ENCODE measurements at regions not wholly inside any gene's neighbourhood (a gene's known extent, or its start where the extent isn't known, plus 50 kb on each side); places are given as distances from the start of the nearest gene placed in this dataset.

- no peak for TF ChIP-seq CTCF (IDR thresholded peaks at IDR 0.05)
These were observed 901.4 kb downstream of the EFNB2 start for GRCh38 chr13:105634059-105634458.

GRCh38 chr13:105630431-105630830, 905.0 kb downstream of the EFNB2 start:
- TF ChIP-seq CTCF (IDR thresholded peaks at IDR 0.05): no peak

- no peak for TF ChIP-seq CTCF (IDR thresholded peaks at IDR 0.05)
These were observed 908.2 kb downstream of the EFNB2 start for GRCh38 chr13:105627270-105627669.

GRCh38 chr13:105625691-105626090, 909.8 kb downstream of the EFNB2 start:
- no peak for TF ChIP-seq CTCF (IDR thresholded peaks at IDR 0.05)

- no peak for TF ChIP-seq CTCF (IDR thresholded peaks at IDR 0.05)
These were observed 919.0 kb downstream of the EFNB2 start for GRCh38 chr13:105616333-105617075.

GRCh38 chr13:105612541-105612940, 922.9 kb downstream of the EFNB2 start:
- TF ChIP-seq CTCF (IDR thresholded peaks at IDR 0.05): no peak

GRCh38 chr13:105611424-105611823, 924.0 kb downstream of the EFNB2 start:
- TF ChIP-seq CTCF (IDR thresholded peaks at IDR 0.05): no peak

GRCh38 chr13:105608104-105608503, 927.4 kb downstream of the EFNB2 start:
- no peak for TF ChIP-seq CTCF (IDR thresholded peaks at IDR 0.05)
